ENCODE measurements at regions not wholly inside any gene's neighbourhood (a gene's known extent, or its start where the extent isn't known, plus 50 kb on each side); places are given as distances from the start of the nearest gene placed in this dataset.

DNA sequence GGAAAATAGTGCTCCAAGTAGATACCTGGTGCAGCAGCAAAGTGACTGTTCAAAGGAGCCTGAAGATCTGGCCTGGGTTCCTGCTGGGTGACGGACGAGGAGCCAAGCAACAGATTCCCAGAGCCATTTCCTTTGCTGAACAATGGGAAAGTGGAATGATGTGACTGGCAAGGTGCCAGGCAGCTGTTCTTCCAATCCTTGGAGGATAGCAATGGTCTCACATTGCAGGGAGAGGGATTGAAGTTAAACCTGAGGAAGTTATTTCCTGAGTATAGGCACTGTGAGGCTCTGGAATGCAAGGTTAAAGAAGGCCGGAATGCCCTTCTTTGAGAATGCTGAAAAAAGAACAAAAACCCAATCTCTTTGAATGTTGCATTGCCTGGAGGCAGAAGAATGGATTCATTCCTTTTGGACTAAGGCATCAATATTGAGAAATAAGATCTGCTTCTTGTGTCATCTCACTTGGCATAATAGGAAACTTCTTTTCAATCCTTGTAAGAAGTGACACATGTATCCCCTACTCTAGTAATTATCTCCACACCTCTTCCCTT lies 223.8 kb downstream of the BLID start:
- TF ChIP-seq, protein P1, sequence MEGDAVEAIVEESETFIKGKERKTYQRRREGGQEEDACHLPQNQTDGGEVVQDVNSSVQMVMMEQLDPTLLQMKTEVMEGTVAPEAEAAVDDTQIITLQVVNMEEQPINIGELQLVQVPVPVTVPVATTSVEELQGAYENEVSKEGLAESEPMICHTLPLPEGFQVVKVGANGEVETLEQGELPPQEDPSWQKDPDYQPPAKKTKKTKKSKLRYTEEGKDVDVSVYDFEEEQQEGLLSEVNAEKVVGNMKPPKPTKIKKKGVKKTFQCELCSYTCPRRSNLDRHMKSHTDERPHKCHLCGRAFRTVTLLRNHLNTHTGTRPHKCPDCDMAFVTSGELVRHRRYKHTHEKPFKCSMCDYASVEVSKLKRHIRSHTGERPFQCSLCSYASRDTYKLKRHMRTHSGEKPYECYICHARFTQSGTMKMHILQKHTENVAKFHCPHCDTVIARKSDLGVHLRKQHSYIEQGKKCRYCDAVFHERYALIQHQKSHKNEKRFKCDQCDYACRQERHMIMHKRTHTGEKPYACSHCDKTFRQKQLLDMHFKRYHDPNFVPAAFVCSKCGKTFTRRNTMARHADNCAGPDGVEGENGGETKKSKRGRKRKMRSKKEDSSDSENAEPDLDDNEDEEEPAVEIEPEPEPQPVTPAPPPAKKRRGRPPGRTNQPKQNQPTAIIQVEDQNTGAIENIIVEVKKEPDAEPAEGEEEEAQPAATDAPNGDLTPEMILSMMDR (conservative IDR thresholded peaks at IDR 0.05): no peak
- no peak for TF ChIP-seq ZFX (IDR thresholded peaks at IDR 0.05)
- H3K27ac ChIP-seq: no peak overlapping the region

DNA sequence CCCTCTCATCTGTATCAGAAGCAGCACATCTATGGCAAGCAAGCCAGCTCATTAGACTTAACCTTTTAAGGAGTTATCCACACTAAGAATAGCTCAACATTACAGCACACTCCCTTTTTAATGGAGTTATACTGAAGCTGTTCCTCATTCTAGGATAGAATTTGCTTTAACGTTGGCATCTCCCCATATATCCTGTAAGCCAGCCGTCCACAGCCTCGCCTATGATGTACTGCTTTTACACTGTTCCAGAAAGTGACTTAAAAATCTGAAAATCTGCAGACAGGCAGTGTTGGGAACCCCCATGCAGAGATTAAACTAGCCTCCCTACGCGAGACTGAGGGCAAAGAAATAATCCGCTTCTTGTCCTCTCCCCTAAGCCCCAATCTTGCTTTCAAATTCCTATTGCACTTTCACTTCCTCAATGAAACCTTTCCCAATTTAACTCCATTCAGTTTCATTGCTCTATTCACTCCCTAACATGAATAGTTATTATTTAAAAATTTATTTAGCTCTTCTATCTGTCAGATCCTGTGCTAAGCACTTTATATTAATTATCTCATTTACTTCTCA lies 225.0 kb downstream of the BLID start:
- no peak overlapping the region for H3K27ac ChIP-seq
- TF ChIP-seq ZFX (IDR thresholded peaks at IDR 0.05): no peak
- TF ChIP-seq, protein P1 (conservative IDR thresholded peaks at IDR 0.05): no peak

DNA sequence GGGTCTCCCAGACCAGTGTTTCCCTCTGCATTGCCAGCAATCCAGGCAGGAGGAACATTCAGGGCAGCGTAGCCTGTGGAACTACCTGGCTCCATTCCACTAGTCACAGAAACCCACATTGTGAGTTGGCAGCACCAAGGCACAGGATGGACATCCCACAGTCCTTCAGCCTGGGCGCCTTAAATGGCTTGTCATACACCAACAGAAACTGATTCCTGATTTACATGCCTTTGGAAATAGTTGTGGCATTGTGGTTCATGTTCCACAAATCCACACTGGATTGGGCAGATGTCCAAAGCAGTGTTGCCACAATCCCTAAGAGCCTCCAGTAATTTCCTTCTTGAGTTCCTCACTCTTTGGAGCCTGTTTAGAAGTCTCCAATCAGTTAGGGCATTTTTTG lies 225.6 kb downstream of the BLID start:
- TF ChIP-seq, protein P1 (conservative IDR thresholded peaks at IDR 0.05): no peak
- no peak for TF ChIP-seq ZFX (IDR thresholded peaks at IDR 0.05)
- H3K27ac ChIP-seq: no peak overlapping the region

DNA sequence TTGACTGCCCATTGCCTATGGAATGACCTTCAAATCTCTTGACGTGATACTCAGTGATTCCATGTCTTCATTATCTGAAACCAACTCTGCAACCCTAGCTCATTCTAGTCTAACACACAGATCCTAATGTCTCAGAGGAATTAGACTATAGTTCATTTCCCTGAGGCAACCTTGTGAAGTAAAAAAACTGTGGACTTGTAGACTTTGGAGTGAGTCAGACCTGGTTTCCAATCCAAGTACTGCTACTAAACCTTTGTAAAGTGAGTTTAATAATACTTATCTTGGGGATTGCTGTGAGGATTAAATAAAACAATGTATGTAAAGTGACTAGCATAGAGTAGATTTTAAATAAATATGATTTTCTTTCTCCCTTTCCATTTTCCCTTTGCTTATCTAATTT lies 226.1 kb downstream of the BLID start:
- H3K27ac ChIP-seq: no peak overlapping the region

DNA sequence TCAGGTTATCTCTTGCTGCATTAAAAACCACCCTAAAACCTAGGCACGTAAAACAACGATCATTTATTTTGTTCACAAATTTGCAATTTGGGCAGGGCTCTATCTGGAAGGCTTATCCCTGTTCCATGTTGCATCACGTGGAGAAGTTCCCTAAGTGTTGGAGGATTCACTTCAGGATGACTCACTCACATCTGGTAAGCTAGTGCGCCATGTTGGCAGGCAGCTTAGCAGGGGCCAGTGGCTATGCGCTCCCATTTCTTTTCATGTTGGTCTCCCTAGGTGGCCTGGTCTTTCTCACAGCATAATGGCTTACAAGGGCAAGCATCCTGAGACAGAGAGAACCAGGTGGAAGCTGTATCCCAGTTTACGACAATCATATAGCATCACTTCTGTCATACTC lies 226.8 kb downstream of the BLID start:
- no peak overlapping the region for H3K27ac ChIP-seq
- TF ChIP-seq ZFX (IDR thresholded peaks at IDR 0.05): no peak

More for the DNA sequence above, 226.1 kb downstream of the BLID start:
- TF ChIP-seq, protein P1 (conservative IDR thresholded peaks at IDR 0.05): no peak
- TF ChIP-seq ZFX (IDR thresholded peaks at IDR 0.05): no peak

DNA sequence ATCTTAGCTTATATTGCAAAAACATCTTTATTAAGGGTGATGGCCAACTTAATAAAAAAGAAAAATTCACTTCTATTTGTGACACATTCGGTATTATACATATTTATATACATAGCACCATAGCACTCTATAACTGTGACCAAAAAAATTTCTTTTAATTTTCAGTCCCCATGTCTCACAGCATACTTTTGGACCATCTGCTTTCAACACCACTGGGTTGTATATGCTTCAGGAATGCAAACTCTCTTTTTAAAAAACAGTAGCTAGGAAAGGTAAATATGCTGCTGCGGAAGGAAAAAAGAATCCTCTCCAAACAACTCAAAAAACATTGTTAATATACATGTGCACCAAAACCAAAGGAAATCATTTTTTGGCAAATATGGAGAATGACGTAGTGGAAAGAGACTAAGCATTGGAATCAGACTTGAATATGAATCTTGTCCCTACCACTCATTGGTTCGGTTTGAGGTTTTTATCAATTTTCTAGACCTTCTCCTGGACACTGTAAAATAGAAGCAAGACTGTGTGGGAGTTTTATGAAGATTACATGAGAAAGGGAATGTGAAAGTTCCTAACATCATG lies 227.9 kb downstream of the BLID start:
- H3K27ac ChIP-seq: no peak overlapping the region
- TF ChIP-seq, protein P1 (conservative IDR thresholded peaks at IDR 0.05): no peak
- TF ChIP-seq ZFX (IDR thresholded peaks at IDR 0.05): no peak

DNA sequence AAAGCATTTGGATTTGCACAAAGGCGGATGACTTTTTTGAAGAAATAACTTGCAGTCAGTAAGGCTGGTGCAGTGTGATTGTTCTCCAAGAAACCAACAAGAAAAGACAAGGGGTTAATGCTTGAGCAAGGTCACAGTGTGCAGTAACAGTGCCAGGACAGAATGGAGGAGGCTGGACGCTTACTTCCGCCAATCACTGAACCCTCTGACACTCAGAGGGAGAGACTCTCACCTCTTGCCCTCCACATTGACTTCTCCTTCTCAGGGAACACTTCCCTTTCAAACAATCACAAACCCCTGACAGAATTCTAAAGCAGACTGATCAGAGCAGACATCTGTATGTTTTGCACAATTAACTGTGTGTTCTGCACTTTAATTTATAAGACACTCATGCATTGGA lies 228.4 kb downstream of the BLID start:
- TF ChIP-seq, protein P1 (conservative IDR thresholded peaks at IDR 0.05): no peak
- no peak for TF ChIP-seq ZFX (IDR thresholded peaks at IDR 0.05)

DNA sequence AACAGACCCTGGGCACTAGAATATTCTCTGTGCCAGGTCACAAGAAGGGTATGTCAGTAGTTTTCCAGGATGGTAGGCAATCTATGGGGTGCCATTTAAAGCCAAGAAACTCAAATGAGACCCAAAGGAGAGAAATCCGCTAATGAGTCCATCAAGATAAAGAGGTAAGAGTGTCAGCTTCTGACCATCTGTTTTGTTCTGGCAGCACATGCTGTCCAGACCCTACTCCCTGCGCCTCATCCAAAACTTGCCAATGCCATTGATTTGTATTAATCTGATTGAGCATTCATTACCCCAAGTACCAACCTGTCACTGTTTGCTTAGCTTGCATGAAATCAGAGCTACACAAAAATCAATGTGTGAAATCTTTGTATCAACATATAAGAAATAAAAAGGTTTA lies 229.0 kb downstream of the BLID start:
- TF ChIP-seq, protein P1 (conservative IDR thresholded peaks at IDR 0.05): no peak
- no peak for TF ChIP-seq ZFX (IDR thresholded peaks at IDR 0.05)
- H3K27ac ChIP-seq: no peak overlapping the region

More for the DNA sequence above, 228.4 kb downstream of the BLID start:
- H3K27ac ChIP-seq: no peak overlapping the region

All from C4-2B (cell line).